ENCODE measurements at regions not wholly inside any gene's neighbourhood (a gene's known extent, or its start where the extent isn't known, plus 50 kb on each side); places are given as distances from the start of the nearest gene placed in this dataset.

- no peak for DNase-seq
- no peaks in the 10 kb centered on the region for H3K9me3 ChIP-seq (ENCODE audit: severe bottlenecking)
- H3K27me3 ChIP-seq (ENCODE audit: insufficient read depth, low read depth, severe bottlenecking) = no peaks in the 10 kb centered on the region
- H3K27ac ChIP-seq = no peak overlapping the region
- no peak for TF ChIP-seq CTCF (IDR thresholded peaks at IDR 0.05; ENCODE audit: low read depth, low read length)
- H3K36me3 ChIP-seq = no peaks in the 10 kb centered on the region
- H3K4me3 ChIP-seq (ENCODE audit: low read depth, low read length) = no peak overlapping the region
These were observed 116.8 kb upstream of the MYO3A start for GRCh38 chr10:25817200-25817599.

DNA sequence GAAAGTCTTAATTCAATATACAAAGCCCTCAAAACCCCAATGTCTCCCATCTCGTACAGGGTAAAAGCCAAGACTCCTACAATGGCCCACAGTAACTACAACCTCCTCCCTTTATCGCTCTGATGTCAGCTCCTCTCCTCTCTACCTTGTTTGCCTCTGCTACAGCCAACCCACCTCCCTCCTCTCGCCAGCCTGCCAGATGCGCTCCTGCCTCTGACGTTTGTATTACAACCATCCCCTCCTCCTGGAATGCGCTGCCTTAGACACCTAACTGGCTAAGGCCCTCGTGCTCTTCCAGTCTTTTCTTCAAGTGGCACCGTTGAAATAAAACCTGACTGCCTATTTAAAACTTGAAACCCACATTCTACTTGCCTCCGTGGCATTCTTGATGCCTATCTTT is 115.3 kb upstream of the MYO3A start:
- TF ChIP-seq CTCF (IDR thresholded peaks at IDR 0.05; ENCODE audit: low read depth, low read length) = no peak
- H3K9me3 ChIP-seq (ENCODE audit: severe bottlenecking) = no peaks in the 10 kb centered on the region
- no peaks in the 10 kb centered on the region for H3K36me3 ChIP-seq
- DNase-seq = no peak
- H3K27me3 ChIP-seq (ENCODE audit: insufficient read depth, low read depth, severe bottlenecking) = no peaks in the 10 kb centered on the region
- no peak overlapping the region for H3K4me3 ChIP-seq (ENCODE audit: low read depth, low read length)
- no peak overlapping the region for H3K27ac ChIP-seq

DNA sequence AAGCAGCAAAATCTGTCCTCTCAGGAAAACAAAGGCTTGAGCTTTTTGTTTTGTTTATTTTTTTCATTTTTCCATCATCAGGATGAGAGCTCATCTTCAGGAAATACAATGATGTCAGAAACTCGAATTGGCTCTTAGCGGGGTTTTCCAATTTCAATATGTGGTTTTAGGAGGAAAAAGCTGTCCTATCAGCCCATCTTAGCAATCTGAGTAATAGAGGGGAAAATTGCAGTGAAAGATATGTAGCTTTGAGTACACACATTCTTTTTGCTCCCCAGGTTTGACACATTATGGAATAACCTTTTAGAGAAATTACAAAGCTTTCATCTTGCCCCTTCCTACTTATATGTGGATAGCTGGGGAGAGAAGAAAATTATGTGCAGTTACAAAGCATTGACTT is 113.6 kb upstream of the MYO3A start:
- Histone ChIP-seq H3K27ac (no peak overlapping the region), H3K27me3 (ENCODE audit: insufficient read depth, low read depth, severe bottlenecking) (no peaks in the 10 kb centered on the region), H3K36me3 (no peaks in the 10 kb centered on the region), H3K9me3 (ENCODE audit: severe bottlenecking) (no peaks in the 10 kb centered on the region), H3K4me3 (ENCODE audit: low read depth, low read length) (no peak overlapping the region)
- no peak for TF ChIP-seq CTCF (IDR thresholded peaks at IDR 0.05; ENCODE audit: low read depth, low read length)
- no peak for DNase-seq

GRCh38 chr10:25820874-25821273 is 113.2 kb upstream of the MYO3A start:
- no peaks in the 10 kb centered on the region for H3K9me3 ChIP-seq (ENCODE audit: severe bottlenecking)
- no peak overlapping the region for H3K4me3 ChIP-seq (ENCODE audit: low read depth, low read length)
- no peak overlapping the region for H3K27ac ChIP-seq
- no peak for TF ChIP-seq CTCF (IDR thresholded peaks at IDR 0.05; ENCODE audit: low read depth, low read length)
- H3K27me3 ChIP-seq (ENCODE audit: insufficient read depth, low read depth, severe bottlenecking) = no peaks in the 10 kb centered on the region
- no peak for DNase-seq
- no peaks in the 10 kb centered on the region for H3K36me3 ChIP-seq

DNA sequence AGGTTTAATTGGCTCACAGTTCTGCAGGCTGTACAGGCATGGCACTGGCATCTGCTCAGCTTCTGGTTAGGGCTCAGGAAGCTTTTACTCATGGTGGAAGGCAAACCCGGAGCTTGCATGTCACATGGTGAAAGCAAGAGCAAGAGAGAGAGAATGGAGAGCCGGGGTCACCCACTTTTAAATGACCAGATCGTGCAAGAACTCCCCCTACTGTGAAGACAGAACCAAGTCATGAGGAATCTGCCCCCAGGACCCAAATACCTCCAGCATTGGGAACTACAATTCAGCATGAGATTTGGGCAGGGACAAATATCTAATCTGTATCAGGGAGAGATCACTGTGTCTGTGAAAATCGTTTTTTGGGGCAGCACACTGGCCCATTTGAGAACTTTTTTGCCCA is 110.0 kb upstream of the MYO3A start:
- Histone ChIP-seq H3K27me3 (ENCODE audit: insufficient read depth, low read depth, severe bottlenecking) (no peaks in the 10 kb centered on the region), H3K27ac (no peak overlapping the region), H3K36me3 (no peaks in the 10 kb centered on the region), H3K9me3 (ENCODE audit: severe bottlenecking) (no peaks in the 10 kb centered on the region), H3K4me3 (ENCODE audit: low read depth, low read length) (no peak overlapping the region)
- DNase-seq = no peak
- TF ChIP-seq CTCF (IDR thresholded peaks at IDR 0.05; ENCODE audit: low read depth, low read length) = no peak

- no peak overlapping the region for H3K4me3 ChIP-seq (ENCODE audit: low read depth, low read length)
- H3K27ac ChIP-seq = no peak overlapping the region
- TF ChIP-seq CTCF (IDR thresholded peaks at IDR 0.05; ENCODE audit: low read depth, low read length) = no peak
- no peaks in the 10 kb centered on the region for H3K27me3 ChIP-seq (ENCODE audit: insufficient read depth, low read depth, severe bottlenecking)
- no peak for DNase-seq
- no peaks in the 10 kb centered on the region for H3K9me3 ChIP-seq (ENCODE audit: severe bottlenecking)
- no peaks in the 10 kb centered on the region for H3K36me3 ChIP-seq
These were observed 105.6 kb upstream of the MYO3A start for GRCh38 chr10:25828475-25828874.

Data from WERI-Rb-1 (cell line).